SK-N-SH treated with all-trans-retinoic acid at 6 μM for 48 hours (cell line): ENCODE measurements at regions not wholly inside any gene's neighbourhood (a gene's known extent, or its start where the extent isn't known, plus 50 kb on each side); places are given as distances from the start of the nearest gene placed in this dataset.

Experiments used
- ATAC-seq: fragments of 200-7000 bp; cut with Tn5 transposase; 3 replicates; pipeline ENCODE4 v1.9.1; 2020; ENCODE audit warnings: mild to moderate bottlenecking, moderate library complexity
- ARNTL ChIP-seq: fragments of 450-650 bp; formaldehyde crosslinking; IDR thresholded peaks from 2 replicates; pipeline ENCODE4 v1.5.0; 2020; ENCODE audit warnings: low read depth, mild to moderate bottlenecking, moderate library complexity, borderline replicate concordance
- BACH2 ChIP-seq: fragments of 250-450 bp; sonication (Bioruptor Pico); IDR thresholded peaks from 2 replicates; pipeline ENCODE4 v1.9.0; 2021; ENCODE audit warnings: mild to moderate bottlenecking, borderline replicate concordance
- CSDC2 ChIP-seq: fragments of 250-450 bp; sonication (Bioruptor Pico); IDR thresholded peaks from 2 replicates; pipeline ENCODE4 v1.5.0; 2020; ENCODE audit warnings: mild to moderate bottlenecking, moderate library complexity
- CSRNP3 ChIP-seq: fragments of 250-450 bp; sonication (Bioruptor Pico); IDR thresholded peaks from 2 replicates; pipeline ENCODE4 v1.5.1; 2021; ENCODE audit warnings: mild to moderate bottlenecking, moderate library complexity
- ESRRG ChIP-seq: fragments of 250-450 bp; sonication (Bioruptor Pico); IDR thresholded peaks from 2 replicates; pipeline ENCODE4 v1.6.1; 2021; ENCODE audit warnings: mild to moderate bottlenecking
- GLIS3 ChIP-seq: fragments of 250-450 bp; sonication (Bioruptor Pico); IDR thresholded peaks from 2 replicates; pipeline ENCODE4 v1.5.0; 2020; ENCODE audit warnings: mild to moderate bottlenecking, moderate library complexity
- ISL1 ChIP-seq: fragments of 250-450 bp; sonication (Bioruptor Pico); IDR thresholded peaks from 2 replicates; pipeline ENCODE4 v2.1.2; 2022; ENCODE audit warnings: mild to moderate bottlenecking, moderate library complexity
- OSR1 ChIP-seq: fragments of 250-450 bp; sonication (Bioruptor Pico); IDR thresholded peaks from 2 replicates; pipeline ENCODE4 v1.8.0; 2022; ENCODE audit warnings: moderate library complexity, mild to moderate bottlenecking, inconsistent platforms
- PATZ1 ChIP-seq: fragments of 250-450 bp; sonication (Bioruptor Pico); IDR thresholded peaks from 2 replicates; pipeline ENCODE4 v1.8.0; 2020; ENCODE audit warnings: mild to moderate bottlenecking, moderate library complexity, borderline replicate concordance
- POU6F1 ChIP-seq: fragments of 250-450 bp; sonication (Bioruptor Pico); IDR thresholded peaks from 2 replicates; pipeline ENCODE4 v1.8.0; 2021; ENCODE audit warnings: low read depth, mild to moderate bottlenecking, moderate library complexity, borderline replicate concordance
- PPARA ChIP-seq: fragments of 250-450 bp; sonication (Bioruptor Pico); IDR thresholded peaks from 2 replicates; pipeline ENCODE4 v1.5.0; 2020; ENCODE audit warnings: mild to moderate bottlenecking, borderline replicate concordance
- RARB ChIP-seq: fragments of 250-450 bp; sonication (Bioruptor Pico); IDR thresholded peaks from 2 replicates; pipeline ENCODE4 v1.8.0; 2021; ENCODE audit warnings: mild to moderate bottlenecking, moderate library complexity
- SNAI2 ChIP-seq: fragments of 250-450 bp; sonication (Bioruptor Pico); IDR thresholded peaks from 2 replicates; pipeline ENCODE4 v1.5.0; 2020; ENCODE audit warnings: mild to moderate bottlenecking, moderate library complexity
- TCF4 ChIP-seq: fragments of 250-450 bp; sonication (Bioruptor Pico); IDR thresholded peaks from 2 replicates; pipeline ENCODE4 v1.8.0; 2021; ENCODE audit warnings: mild to moderate bottlenecking, moderate library complexity, borderline replicate concordance
- TOX ChIP-seq: fragments of 250-450 bp; sonication (Bioruptor Pico); IDR thresholded peaks from 2 replicates; pipeline ENCODE4 v1.8.0; 2021; ENCODE audit warnings: mild to moderate bottlenecking, moderate library complexity, borderline replicate concordance
- ZC3H10 ChIP-seq: fragments of 250-450 bp; sonication (Bioruptor Pico); IDR thresholded peaks from 2 replicates; pipeline ENCODE4 v1.5.1; 2021; ENCODE audit warnings: mild to moderate bottlenecking, moderate library complexity
- ZFP3 ChIP-seq: fragments of 250-450 bp; sonication (Bioruptor Pico); IDR thresholded peaks from 2 replicates; pipeline ENCODE4 v1.5.0; 2020; ENCODE audit warnings: mild to moderate bottlenecking, moderate library complexity
- ZFP30 ChIP-seq: fragments of 450-650 bp; formaldehyde crosslinking; IDR thresholded peaks from 2 replicates; pipeline ENCODE4 v1.5.0; 2022; ENCODE audit warnings: mild to moderate bottlenecking, moderate library complexity
- ZNF565 ChIP-seq: fragments of 450-650 bp; formaldehyde crosslinking; conservative IDR thresholded peaks from 2 replicates; pipeline ENCODE4 v1.5.0; 2020; ENCODE audit warnings: low read depth, mild to moderate bottlenecking, moderate library complexity
- ZNF70 ChIP-seq: fragments of 450-650 bp; formaldehyde crosslinking; IDR thresholded peaks from 2 replicates; pipeline ENCODE4 v1.5.0; 2020; ENCODE audit warnings: mild to moderate bottlenecking, moderate library complexity
- ZNF8 ChIP-seq: fragments of 450-650 bp; formaldehyde crosslinking; IDR thresholded peaks from 2 replicates; pipeline ENCODE4 v1.5.0; 2020; ENCODE audit warnings: mild to moderate bottlenecking, moderate library complexity
- TF ChIP-seq, protein P1 (sequence below): fragments of 250-450 bp; sonication (Bioruptor Pico); IDR thresholded peaks from 2 replicates; pipeline ENCODE4 v1.5.1; 2020; ENCODE audit warnings: low read depth, mild to moderate bottlenecking, moderate library complexity

GRCh38 chr5:26563979-26564378 is 474.4 kb downstream of the CDH9 start:
- ATAC-seq: no peak
- TF ChIP-seq ESRRG (CRISPR knock-in tag): no peak

DNA sequence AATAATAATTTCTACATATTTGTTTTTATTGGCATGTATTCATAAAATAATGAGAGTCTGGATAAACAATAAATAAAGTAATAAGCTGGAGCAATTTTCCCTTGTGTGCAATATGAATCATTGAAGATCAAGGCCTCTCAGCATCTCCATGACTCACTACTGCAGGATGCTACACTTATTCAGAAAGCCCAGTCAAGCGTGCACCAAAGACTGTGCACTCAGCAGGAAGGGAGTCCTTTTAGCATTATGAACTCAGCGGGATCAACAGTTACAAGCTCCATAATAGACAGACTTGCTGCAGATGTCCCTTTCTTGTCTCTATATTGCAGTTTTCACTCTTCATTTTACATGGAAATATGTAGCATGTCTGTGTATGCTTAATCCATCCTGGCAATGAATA is 485.3 kb downstream of the CDH9 start:
- no peak for TF ChIP-seq ZFP3 (CRISPR knock-in tag)
- TF ChIP-seq ZNF565: no peak
- no peak for TF ChIP-seq ZNF8 (CRISPR knock-in tag)
- TF ChIP-seq ZC3H10 (CRISPR knock-in tag): no peak
- TF ChIP-seq ARNTL (CRISPR knock-in tag): no peak
- no peak for TF ChIP-seq TCF4 (CRISPR knock-in tag)
- no peak for TF ChIP-seq ZNF70 (CRISPR knock-in tag)
- TF ChIP-seq ISL1 (CRISPR knock-in tag): no peak
- no peak for ATAC-seq

- ATAC-seq: no peak
Measured at GRCh38 chr5:26543987-26544386, 494.4 kb downstream of the CDH9 start.

DNA sequence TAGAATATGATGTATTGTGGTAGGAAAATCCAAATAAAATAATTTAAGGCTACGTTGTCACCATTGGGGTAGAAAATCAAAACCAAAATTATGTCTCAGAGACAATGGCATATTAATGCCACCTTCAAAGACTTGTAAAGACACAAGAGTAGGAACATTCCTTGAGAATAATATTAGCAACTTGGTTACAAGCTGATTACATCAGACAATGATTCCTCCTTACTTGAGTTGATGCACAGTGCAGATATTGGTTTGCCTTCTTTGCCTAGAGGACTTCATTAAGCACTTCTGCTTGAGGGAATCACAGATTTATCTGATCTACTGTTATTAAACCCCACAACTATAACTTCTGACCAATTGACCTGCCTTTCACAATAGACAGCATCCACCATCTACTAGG is 500.2 kb downstream of the CDH9 start:
- ATAC-seq: no peak
- TF ChIP-seq TOX (CRISPR knock-in tag) (no peak), ZNF70 (CRISPR knock-in tag) (no peak), BACH2 (CRISPR knock-in tag) (no peak), SNAI2 (CRISPR knock-in tag) (no peak), CSDC2 (CRISPR knock-in tag) (no peak), ZFP30 (CRISPR knock-in tag) (no peak), ESRRG (CRISPR knock-in tag) (no peak), ISL1 (CRISPR knock-in tag) (no peak), PATZ1 (CRISPR knock-in tag) (no peak), GLIS3 (CRISPR knock-in tag) (no peak), TCF4 (CRISPR knock-in tag) (no peak), ZNF565 (no peak), ZC3H10 (CRISPR knock-in tag) (no peak), RARB (no peak), CSRNP3 (CRISPR knock-in tag) (no peak), ARNTL (CRISPR knock-in tag) (no peak), ZFP3 (CRISPR knock-in tag) (no peak)
- TF ChIP-seq, protein P1, sequence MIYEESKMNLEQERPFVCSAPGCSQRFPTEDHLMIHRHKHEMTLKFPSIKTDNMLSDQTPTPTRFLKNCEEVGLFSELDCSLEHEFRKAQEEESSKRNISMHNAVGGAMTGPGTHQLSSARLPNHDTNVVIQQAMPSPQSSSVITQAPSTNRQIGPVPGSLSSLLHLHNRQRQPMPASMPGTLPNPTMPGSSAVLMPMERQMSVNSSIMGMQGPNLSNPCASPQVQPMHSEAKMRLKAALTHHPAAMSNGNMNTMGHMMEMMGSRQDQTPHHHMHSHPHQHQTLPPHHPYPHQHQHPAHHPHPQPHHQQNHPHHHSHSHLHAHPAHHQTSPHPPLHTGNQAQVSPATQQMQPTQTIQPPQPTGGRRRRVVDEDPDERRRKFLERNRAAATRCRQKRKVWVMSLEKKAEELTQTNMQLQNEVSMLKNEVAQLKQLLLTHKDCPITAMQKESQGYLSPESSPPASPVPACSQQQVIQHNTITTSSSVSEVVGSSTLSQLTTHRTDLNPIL: no peak

More at GRCh38 chr5:26543987-26544386, 494.4 kb downstream of the CDH9 start:
- no peak for TF ChIP-seq ZFP30 (CRISPR knock-in tag)
- TF ChIP-seq PPARA (CRISPR knock-in tag): no peak
- TF ChIP-seq POU6F1 (CRISPR knock-in tag): no peak
- no peak for TF ChIP-seq ZNF8 (CRISPR knock-in tag)
- TF ChIP-seq ZFP3 (CRISPR knock-in tag): no peak
- TF ChIP-seq OSR1 (CRISPR knock-in tag): no peak
- TF ChIP-seq PATZ1 (CRISPR knock-in tag): no peak
- TF ChIP-seq CSDC2 (CRISPR knock-in tag): no peak
- no peak for TF ChIP-seq ARNTL (CRISPR knock-in tag)
- no peak for TF ChIP-seq ISL1 (CRISPR knock-in tag)
- no peak for TF ChIP-seq TCF4 (CRISPR knock-in tag)
- no peak for TF ChIP-seq ZNF565
- TF ChIP-seq TOX (CRISPR knock-in tag): no peak
- no peak for TF ChIP-seq ZNF70 (CRISPR knock-in tag)
- no peak for TF ChIP-seq RARB
- TF ChIP-seq GLIS3 (CRISPR knock-in tag): no peak
- no peak for TF ChIP-seq SNAI2 (CRISPR knock-in tag)
